ENCODE measurements at regions not wholly inside any gene's neighbourhood (a gene's known extent, or its start where the extent isn't known, plus 50 kb on each side); places are given as distances from the start of the nearest gene placed in this dataset.
"Not testable (repeated sequence)": the region's sequence is repeated elsewhere in the genome, so short reads cannot be mapped to it uniquely, and the experiment has no call there.

- H3K36me3 Mint-ChIP-seq: no peaks in the 10 kb centered on the region
- H3K4me3 Mint-ChIP-seq: no peak overlapping the region
- no peak overlapping the region for H3K27ac Mint-ChIP-seq
- no peaks in the 10 kb centered on the region for H3K4me1 Mint-ChIP-seq
- H3K9me3 Mint-ChIP-seq: no peaks in the 10 kb centered on the region
- H3K27me3 Mint-ChIP-seq: no peaks in the 10 kb centered on the region
These were observed 182.5 kb upstream of the TENT5A start for GRCh38 chr6:81934936-81935335.

- Mint-ChIP-seq H3K27me3 (no peaks in the 10 kb centered on the region), H3K4me1 (no peaks in the 10 kb centered on the region)
These were observed 181.1 kb upstream of the TENT5A start for GRCh38 chr6:81933608-81934051.

GRCh38 chr6:81933089-81933488 is 180.6 kb upstream of the TENT5A start:
- Mint-ChIP-seq H3K4me3 (no peak overlapping the region), H3K4me1 (no peaks in the 10 kb centered on the region), H3K27me3 (no peaks in the 10 kb centered on the region), H3K27ac (no peak overlapping the region), H3K9me3 (no peaks in the 10 kb centered on the region), H3K36me3 (no peaks in the 10 kb centered on the region)

More at GRCh38 chr6:81933608-81934051, 181.1 kb upstream of the TENT5A start:
- H3K4me3 Mint-ChIP-seq: no peak overlapping the region
- no peaks in the 10 kb centered on the region for H3K9me3 Mint-ChIP-seq
- H3K36me3 Mint-ChIP-seq: no peaks in the 10 kb centered on the region
- no peak overlapping the region for H3K27ac Mint-ChIP-seq

- H3K4me3 Mint-ChIP-seq, H3K36me3 Mint-ChIP-seq, H3K27me3 Mint-ChIP-seq, H3K9me3 Mint-ChIP-seq, H3K27ac Mint-ChIP-seq, H3K4me1 Mint-ChIP-seq: not testable (repeated sequence)
These were observed 180.0 kb upstream of the TENT5A start for GRCh38 chr6:81932448-81932847.

GRCh38 chr6:81929828-81930227 is 177.3 kb upstream of the TENT5A start:
- Mint-ChIP-seq H3K27ac (no peak overlapping the region), H3K9me3 (no peaks in the 10 kb centered on the region), H3K4me1 (no peaks in the 10 kb centered on the region), H3K27me3 (no peaks in the 10 kb centered on the region), H3K36me3 (no peaks in the 10 kb centered on the region), H3K4me3 (no peak overlapping the region)

GRCh38 chr6:81925201-81925600 is 172.7 kb upstream of the TENT5A start:
- H3K27ac Mint-ChIP-seq: no peak overlapping the region
- no peaks in the 10 kb centered on the region for H3K27me3 Mint-ChIP-seq
- H3K4me1 Mint-ChIP-seq: no peaks in the 10 kb centered on the region
- H3K9me3 Mint-ChIP-seq: peaks cover 6% of the 10 kb centered on the region
- no peaks in the 10 kb centered on the region for H3K36me3 Mint-ChIP-seq
- no peak overlapping the region for H3K4me3 Mint-ChIP-seq

GRCh38 chr6:81909981-81910900 is 157.8 kb upstream of the TENT5A start:
- H3K27ac Mint-ChIP-seq: no peak overlapping the region
- peaks cover 3% of the 10 kb centered on the region for H3K27me3 Mint-ChIP-seq
- no peaks in the 10 kb centered on the region for H3K36me3 Mint-ChIP-seq
- no peaks in the 10 kb centered on the region for H3K4me1 Mint-ChIP-seq
- H3K9me3 Mint-ChIP-seq: no peaks in the 10 kb centered on the region
- H3K4me3 Mint-ChIP-seq: no peak overlapping the region

GRCh38 chr6:81909162-81909561 is 156.7 kb upstream of the TENT5A start:
- Mint-ChIP-seq H3K4me1 (no peaks in the 10 kb centered on the region), H3K4me3 (no peak overlapping the region), H3K27me3 (peaks cover 3% of the 10 kb centered on the region), H3K27ac (no peak overlapping the region), H3K36me3 (no peaks in the 10 kb centered on the region), H3K9me3 (no peaks in the 10 kb centered on the region)

- no peak overlapping the region for H3K27ac Mint-ChIP-seq
- H3K9me3 Mint-ChIP-seq: no peaks in the 10 kb centered on the region
- H3K4me1 Mint-ChIP-seq: no peaks in the 10 kb centered on the region
- no peak overlapping the region for H3K4me3 Mint-ChIP-seq
- no peaks in the 10 kb centered on the region for H3K36me3 Mint-ChIP-seq
- peaks cover 3% of the 10 kb centered on the region for H3K27me3 Mint-ChIP-seq
These were observed 154.3 kb upstream of the TENT5A start for GRCh38 chr6:81906709-81907204.

GRCh38 chr6:81906041-81906440 is 153.6 kb upstream of the TENT5A start:
- Mint-ChIP-seq H3K27ac (no peak overlapping the region), H3K4me3 (no peak overlapping the region), H3K9me3 (no peaks in the 10 kb centered on the region), H3K4me1 (no peaks in the 10 kb centered on the region), H3K27me3 (no peaks in the 10 kb centered on the region), H3K36me3 (no peaks in the 10 kb centered on the region)

- no peaks in the 10 kb centered on the region for H3K9me3 Mint-ChIP-seq
- H3K4me3 Mint-ChIP-seq: no peak overlapping the region
- no peaks in the 10 kb centered on the region for H3K4me1 Mint-ChIP-seq
- H3K27ac Mint-ChIP-seq: no peak overlapping the region
- no peaks in the 10 kb centered on the region for H3K27me3 Mint-ChIP-seq
- no peaks in the 10 kb centered on the region for H3K36me3 Mint-ChIP-seq
These were observed 149.1 kb upstream of the TENT5A start for GRCh38 chr6:81901551-81901966.

- Mint-ChIP-seq H3K4me1 (no peaks in the 10 kb centered on the region), H3K4me3 (no peak overlapping the region), H3K36me3 (no peaks in the 10 kb centered on the region), H3K9me3 (no peaks in the 10 kb centered on the region), H3K27ac (no peak overlapping the region), H3K27me3 (no peaks in the 10 kb centered on the region)
These were observed 148.1 kb upstream of the TENT5A start for GRCh38 chr6:81900616-81901015.

GRCh38 chr6:81897793-81898192 is 145.3 kb upstream of the TENT5A start:
- H3K9me3 Mint-ChIP-seq: no peaks in the 10 kb centered on the region
- H3K27ac Mint-ChIP-seq: no peak overlapping the region
- H3K4me3 Mint-ChIP-seq: no peak overlapping the region
- peaks cover 1% of the 10 kb centered on the region for H3K27me3 Mint-ChIP-seq
- no peaks in the 10 kb centered on the region for H3K4me1 Mint-ChIP-seq
- no peaks in the 10 kb centered on the region for H3K36me3 Mint-ChIP-seq

GRCh38 chr6:81896525-81897503 is 144.3 kb upstream of the TENT5A start:
- Mint-ChIP-seq H3K9me3 (no peaks in the 10 kb centered on the region), H3K27me3 (peaks cover 1% of the 10 kb centered on the region), H3K4me1 (no peaks in the 10 kb centered on the region), H3K4me3 (no peak overlapping the region), H3K36me3 (no peaks in the 10 kb centered on the region), H3K27ac (no peak overlapping the region)

GRCh38 chr6:81895511-81896185 is 143.2 kb upstream of the TENT5A start:
- Mint-ChIP-seq H3K36me3 (no peaks in the 10 kb centered on the region), H3K27me3 (peaks cover 1% of the 10 kb centered on the region), H3K27ac (no peak overlapping the region), H3K4me3 (no peak overlapping the region), H3K9me3 (no peaks in the 10 kb centered on the region), H3K4me1 (no peaks in the 10 kb centered on the region)
